K562 (cell line): ENCODE measurements at regions not wholly inside any gene's neighbourhood (a gene's known extent, or its start where the extent isn't known, plus 50 kb on each side); places are given as distances from the start of the nearest gene placed in this dataset.

Source experiments
- ATAC-seq: fragments of 200-7000 bp; cut with Tn5 transposase; 3 replicates; pipeline ENCODE4 v1.9.1; 2020; ENCODE audit warnings: moderate library complexity
- BruUV-seq: library from RNA; stranded (reverse); fragments of 400-500 nt; replicated peaks from 2 replicates; lab custom pipeline; 2021; lab: Mats Ljungman, UMichigan
- CTCF ChIA-PET: fragments of 300-600 bp; formaldehyde crosslinking; extraction: SDS; loops from one replicate; lab custom pipeline; 2021; ENCODE audit warnings: low intra/inter-chr PET ratio; lab: Yijun Ruan, JAX
- POLR2A ChIA-PET: fragments of 300-600, 350-650 bp; sonication (Branson Sonifier 250); formaldehyde crosslinking; extraction: SDS; loops from one replicate; lab custom pipeline; 2021; ENCODE audit warnings: antibody characterized with exemption, inconsistent platforms; lab: Yijun Ruan, JAX
- DNase-seq, 4 experiments: peaks; one replicate each; pipeline versions ENCODE4 v3.0.0 to v3.0.0-alpha.2; 2011 to 2018; ENCODE audit warnings: low spot score in 3 of 4, mixed read lengths in 3 of 4; ENCODE audit errors: extremely low read depth in 1 of 4
- FAIRE-seq: peaks from 2 replicates; lab custom pipeline; 2011; peaks lifted over from hg19 to GRCh38; lab: Jason Lieb, UNC
- H2AFZ ChIP-seq: 2 replicates; pipeline ENCODE4 v1.6.0; 2011; ENCODE audit warnings: low read depth, low read length, control low read depth, inconsistent platforms
- H3K27ac ChIP-seq: fragments of 200-600 bp; 3 replicates; pipeline ENCODE4 v1.8.0; 2011; ENCODE audit warnings: low read depth, mild to moderate bottlenecking, control low read depth, inconsistent platforms, low read length, moderate library complexity, mixed read lengths; ENCODE audit errors: extremely low read depth
- H3K27me3 ChIP-seq, 2 experiments: fragments of 300-600 bp in 1 of 2; 2 replicates in 1 of 2; 3 replicates in 1 of 2; pipeline versions ENCODE4 v1.6.0 to v1.8.0; 2011; ENCODE audit warnings: inconsistent platforms in 2 of 2, low read length in 2 of 2, mild to moderate bottlenecking in 1 of 2, mixed read lengths in 1 of 2, moderate library complexity in 1 of 2; ENCODE audit not compliant: control insufficient read depth in 2 of 2, insufficient read depth in 2 of 2
- H3K36me3 ChIP-seq: fragments of 300-600 bp; 3 replicates; pipeline ENCODE4 v1.8.0; 2011; ENCODE audit warnings: mild to moderate bottlenecking, low read length, inconsistent platforms; ENCODE audit not compliant: control insufficient read depth, insufficient read depth
- H3K4me1 ChIP-seq, 2 experiments: fragments of 200-600 bp in 1 of 2; replicated peaks in 1 of 2; 2 replicates in 1 of 2; 3 replicates in 1 of 2; pipeline versions ENCODE4 v1.5.1 to v1.8.0; 2011; ENCODE audit warnings: inconsistent platforms in 2 of 2, low read length in 2 of 2, mild to moderate bottlenecking in 1 of 2, mixed read lengths in 1 of 2, moderate library complexity in 1 of 2; ENCODE audit not compliant: control insufficient read depth in 2 of 2, insufficient read depth in 2 of 2
- H3K4me2 ChIP-seq: 2 replicates; pipeline ENCODE4 v1.6.1; 2011; ENCODE audit warnings: low read length, control low read depth, inconsistent platforms, mixed read lengths; ENCODE audit not compliant: insufficient read depth
- H3K4me3 ChIP-seq: fragments of 200-600 bp; sonication (generic), shearing (Covaris generic); 2 replicates; pipeline ENCODE4 v1.5.1; 2016; ENCODE audit warnings: control low read depth, inconsistent platforms
- H3K79me2 ChIP-seq: fragments of 200-600 bp; 3 replicates; pipeline ENCODE4 v1.8.0; 2011; ENCODE audit warnings: low read length, inconsistent platforms; ENCODE audit not compliant: control insufficient read depth, insufficient read depth
- H3K9ac ChIP-seq, 2 experiments: 2 replicates each; pipeline versions ENCODE4 v1.6.0 to v1.6.1; 2011; ENCODE audit warnings: low read depth in 2 of 2, low read length in 2 of 2, control low read depth in 1 of 2, inconsistent platforms in 1 of 2, mild to moderate bottlenecking in 1 of 2, mixed read lengths in 1 of 2; ENCODE audit not compliant: insufficient read depth in 1 of 2
- H3K9me1 ChIP-seq: one replicate; pipeline ENCODE4 v1.6.0; 2011; ENCODE audit warnings: inconsistent platforms, mild to moderate bottlenecking, low read length, moderate library complexity; ENCODE audit not compliant: control insufficient read depth, insufficient read depth
- H3K9me3 ChIP-seq: replicated peaks from 2 replicates; pipeline ENCODE4 v1.5.1; 2011; ENCODE audit warnings: low read depth, low read length, inconsistent platforms; ENCODE audit not compliant: control insufficient read depth, insufficient read depth
- H4K20me1 ChIP-seq: replicated peaks from 2 replicates; pipeline ENCODE4 v1.6.1; 2011; ENCODE audit warnings: low read length, inconsistent platforms, mixed read lengths; ENCODE audit not compliant: control insufficient read depth, insufficient read depth
- ATF6 ChIP-seq: sonication (generic); formaldehyde crosslinking; IDR thresholded peaks from 2 replicates; pipeline ENCODE4 v1.4.0; 2020; ENCODE audit warnings: mild to moderate bottlenecking, missing genetic modification reagents
- CGGBP1 ChIP-seq: fragments of 250-450 bp; sonication (Bioruptor Pico); IDR thresholded peaks from 2 replicates; pipeline ENCODE4 v1.9.0; 2021; ENCODE audit warnings: mild to moderate bottlenecking
- CHD4 ChIP-seq: fragments of 200-600 bp; sonication (generic); IDR thresholded peaks from 3 replicates; pipeline ENCODE4 v1.6.1; 2012; ENCODE audit warnings: low read depth, mild to moderate bottlenecking, mixed read lengths, low read length, inconsistent platforms; ENCODE audit not compliant: insufficient read depth, insufficient replicate concordance, poor library complexity, severe bottlenecking
- COPS2 ChIP-seq: fragments of 450-650 bp; conservative IDR thresholded peaks from 2 replicates; pipeline ENCODE4 v1.6.1; 2016; ENCODE audit warnings: mild to moderate bottlenecking, moderate library complexity
- ELK1 ChIP-seq: sonication (generic); formaldehyde crosslinking; IDR thresholded peaks from 2 replicates; pipeline ENCODE4 v1.8.1; 2022; ENCODE audit warnings: missing genetic modification reagents
- ERF ChIP-seq: fragments of 450-650 bp; formaldehyde crosslinking; IDR thresholded peaks from 2 replicates; pipeline ENCODE4 v1.4.0; 2020; ENCODE audit warnings: mild to moderate bottlenecking, mixed read lengths
- FOXM1 ChIP-seq, 2 experiments: fragments of 450-650 bp in 1 of 2; sonication (generic) in 1 of 2; formaldehyde crosslinking in 1 of 2; IDR thresholded peaks; 2 replicates each; pipeline versions ENCODE4 v1.6.1 to v1.9.0; 2017 to 2022; ENCODE audit warnings: low read depth in 2 of 2, mild to moderate bottlenecking in 2 of 2, missing genetic modification reagents in 1 of 2, moderate library complexity in 1 of 2
- HOMEZ ChIP-seq: fragments of 250-450 bp; sonication (Bioruptor Pico); IDR thresholded peaks from 2 replicates; pipeline ENCODE4 v1.4.0; 2020; ENCODE audit warnings: mild to moderate bottlenecking, moderate library complexity
- NR2C1 ChIP-seq, 2 experiments: fragments of 450-650 bp; IDR thresholded peaks; 2 replicates each; pipeline ENCODE4 v1.6.1; 2017; ENCODE audit warnings: mild to moderate bottlenecking in 2 of 2, antibody characterized with exemption in 1 of 2, inconsistent platforms in 1 of 2, missing compliant biosample characterization in 1 of 2, missing genetic modification characterization in 1 of 2
- RAD51 ChIP-seq: fragments of 450-650 bp; IDR thresholded peaks from 2 replicates; pipeline ENCODE4 v1.7.1; 2016; ENCODE audit warnings: low read depth, mild to moderate bottlenecking, borderline replicate concordance
- RB1 ChIP-seq: fragments of 450-650 bp; IDR thresholded peaks from 2 replicates; pipeline ENCODE4 v1.6.1; 2017; ENCODE audit warnings: low read depth, mild to moderate bottlenecking
- ZEB2 ChIP-seq: fragments of 450-650 bp; IDR thresholded peaks from 2 replicates; pipeline ENCODE4 v1.6.1; 2016
- ZFX ChIP-seq: sonication (generic); formaldehyde crosslinking; IDR thresholded peaks from 2 replicates; pipeline ENCODE4 v1.8.0; 2022; ENCODE audit warnings: mild to moderate bottlenecking, missing genetic modification reagents, moderate library complexity
- ZNF224 ChIP-seq: sonication (generic); formaldehyde crosslinking; IDR thresholded peaks from 2 replicates; pipeline ENCODE4 v1.8.0; 2022; ENCODE audit warnings: mild to moderate bottlenecking, missing genetic modification reagents
- ZNF23 ChIP-seq: fragments of 250-450 bp; sonication (Bioruptor Pico); IDR thresholded peaks from 2 replicates; pipeline ENCODE4 v1.4.0; 2020; ENCODE audit warnings: mild to moderate bottlenecking
- ZNF512 ChIP-seq: IDR thresholded peaks from 2 replicates; pipeline ENCODE4 v1.6.1; 2016; ENCODE audit warnings: missing genetic modification characterization, missing compliant biosample characterization
- WGBS: fragments of 100-300 bp; shearing (Covaris generic); methylation state at CpG from one replicate; pipeline ENCODE4 v1.1.6; 2016; ENCODE audit warnings: low coverage, mixed read lengths; ENCODE audit not compliant: insufficient coverage; ENCODE audit errors: missing lambda C conversion rate; 5-methylcytosine and 5-hydroxymethylcytosine counted together
- in situ Hi-C: fragments of 300-500 bp; cut with MboI; formaldehyde crosslinking; loops from 4 replicates; pipeline ENCODE4 v1.15.0; 2018; ENCODE audit warnings: inconsistent platforms, mixed read lengths
- intact Hi-C: fragments of 100-400 bp; cut with micrococcal nuclease; formaldehyde crosslinking; loops from 2 replicates; pipeline ENCODE4 v1.14.2; 2022

GRCh38 chr3:30966896-30967295 is 72.4 kb upstream of the GADL1 start:
- no peaks in the 10 kb centered on the region for H3K9me1 ChIP-seq
- no peaks in the 10 kb centered on the region for H3K36me3 ChIP-seq
- FAIRE-seq (no peak), DNase-seq (no peak), ATAC-seq (no peak)
- ChIA-PET CTCF (no interaction called here), POLR2A (interaction anchor here (0.5 to 0.7 kb wide), 2 partner anchors 15 to 46 kb away, joined by 3 read pairs; no protein-coding TSS in a partner anchor)
- H3K4me2 ChIP-seq: no peak overlapping the region
- H3K4me1 ChIP-seq: no peaks in the 10 kb centered on the region
- no peaks in the 10 kb centered on the region for H3K79me2 ChIP-seq
- WGBS: 7% methylated on average over 7 of the region's 7 CpGs
- H3K27ac ChIP-seq: no peak overlapping the region
- no peaks in the 10 kb centered on the region for H3K9me3 ChIP-seq
- in situ Hi-C loops (no loop called here), intact Hi-C loops (no loop called here)
- BruUV-seq: no TSS peak
- H3K4me3 ChIP-seq: no peak overlapping the region
- H3K9ac ChIP-seq: no peak overlapping the region
- H2AFZ ChIP-seq: no peak overlapping the region
- no peaks in the 10 kb centered on the region for H3K27me3 ChIP-seq
- no peaks in the 10 kb centered on the region for H4K20me1 ChIP-seq
- TF ChIP-seq ATF6 (CRISPR knock-in tag) (no peak), ZNF23 (no peak), COPS2 (no peak), ZNF512 (tag) (no peak), CGGBP1 (CRISPR knock-in tag) (no peak), ZFX (CRISPR knock-in tag) (no peak), NR2C1 (IDR thresholded peaks at IDR 0.05) (no peak), NR2C1 (tag; IDR thresholded peaks at IDR 0.05) (no peak), RB1 (no peak), RAD51 (no peak), ELK1 (CRISPR knock-in tag) (no peak), CHD4 (no peak), FOXM1 (IDR thresholded peaks at IDR 0.05; ENCODE audit: low read depth) (no peak), FOXM1 (CRISPR knock-in tag; IDR thresholded peaks at IDR 0.05; ENCODE audit: low read depth) (no peak), ERF (CRISPR knock-in tag) (no peak), ZNF224 (CRISPR knock-in tag) (no peak), HOMEZ (CRISPR knock-in tag) (no peak), ZEB2 (no peak)
